Endothelial cell of umbilical vein (primary cell): ENCODE measurements at regions not wholly inside any gene's neighbourhood (a gene's known extent, or its start where the extent isn't known, plus 50 kb on each side); places are given as distances from the start of the nearest gene placed in this dataset.

ENCODE experiments used
- BruUV-seq: library from RNA; stranded (reverse); fragments of 400-500 nt; replicated peaks from 2 replicates; lab custom pipeline; 2021; lab: Mats Ljungman, UMichigan
- CTCF ChIA-PET: fragments of 300-600, 350-600 bp; sonication (Branson Sonifier 250); formaldehyde crosslinking; loops from one replicate; lab custom pipeline; 2021; ENCODE audit warnings: antibody characterized with exemption, inconsistent platforms; lab: Charles Lee
- POLR2A ChIA-PET: fragments of 300-600, 350-600 bp; sonication (Branson Sonifier 250); formaldehyde crosslinking; loops from one replicate; lab custom pipeline; 2021; ENCODE audit warnings: antibody characterized with exemption, inconsistent platforms; lab: Charles Lee
- DNase-seq: peaks from one replicate; pipeline ENCODE4 v3.0.0-alpha.2; 2011; ENCODE audit warnings: low read depth, low spot score
- FAIRE-seq: peaks from 2 replicates; lab custom pipeline; 2011; peaks lifted over from hg19 to GRCh38; lab: Jason Lieb, UNC
- H2AFZ ChIP-seq: 2 replicates; pipeline ENCODE4 v1.6.0; 2012; ENCODE audit warnings: low read depth, low read length, control low read depth, inconsistent platforms
- H3K27ac ChIP-seq: 2 replicates; pipeline ENCODE4 v1.5.1; 2011; ENCODE audit warnings: low read depth, mild to moderate bottlenecking, control low read depth, low read length, moderate library complexity; ENCODE audit not compliant: insufficient read depth
- H3K27me3 ChIP-seq, 2 experiments: 2 replicates each; pipeline versions ENCODE4 v1.6.0 to v1.6.1; 2011; ENCODE audit warnings: low read length in 2 of 2, mixed read lengths in 1 of 2; ENCODE audit not compliant: control insufficient read depth in 2 of 2, insufficient read depth in 2 of 2
- H3K36me3 ChIP-seq, 2 experiments: 2 replicates in 1 of 2; 3 replicates in 1 of 2; pipeline ENCODE4 v1.5.1; 2011; ENCODE audit warnings: low read length in 2 of 2, mild to moderate bottlenecking in 1 of 2, moderate library complexity in 1 of 2; ENCODE audit not compliant: control insufficient read depth in 2 of 2, insufficient read depth in 2 of 2; ENCODE audit errors: extremely low read depth in 1 of 2
- H3K4me1 ChIP-seq: 3 replicates; pipeline ENCODE4 v1.5.1; 2011; ENCODE audit warnings: mild to moderate bottlenecking, low read length; ENCODE audit not compliant: control insufficient read depth, insufficient read depth; ENCODE audit errors: extremely low read depth
- H3K4me2 ChIP-seq: 2 replicates; pipeline ENCODE4 v1.6.1; 2011; ENCODE audit warnings: low read length, control low read depth, mixed read lengths; ENCODE audit not compliant: insufficient read depth
- H3K4me3 ChIP-seq, 3 experiments: fragments of 200-600 bp in 1 of 3; sonication (generic), shearing (Covaris generic) in 1 of 3; replicated peaks in 1 of 3; 2 replicates each; pipeline ENCODE4 v1.5.1; 2011 to 2016; ENCODE audit warnings: control low read depth in 3 of 3, low read length in 3 of 3, mild to moderate bottlenecking in 2 of 3, inconsistent platforms in 1 of 3, low read depth in 1 of 3, moderate library complexity in 1 of 3; ENCODE audit not compliant: insufficient read depth in 1 of 3
- H3K79me2 ChIP-seq: 2 replicates; pipeline ENCODE4 v1.6.0; 2012; ENCODE audit warnings: low read length, inconsistent platforms; ENCODE audit not compliant: control insufficient read depth, insufficient read depth
- H3K9ac ChIP-seq: replicated peaks from 2 replicates; pipeline ENCODE3; 2011; ENCODE audit warnings: low read length, control low read depth; ENCODE audit not compliant: insufficient read depth; ENCODE audit errors: extremely low read depth
- H3K9me1 ChIP-seq: replicated peaks from 3 replicates; pipeline ENCODE4 v1.6.0; 2011; ENCODE audit warnings: mild to moderate bottlenecking, low read length; ENCODE audit not compliant: control insufficient read depth, insufficient read depth; ENCODE audit errors: extremely low read depth
- H3K9me3 ChIP-seq: replicated peaks from 2 replicates; pipeline ENCODE4 v1.5.1; 2012; ENCODE audit warnings: low read length, inconsistent platforms; ENCODE audit not compliant: control insufficient read depth, insufficient read depth
- H4K20me1 ChIP-seq: replicated peaks from 2 replicates; pipeline ENCODE3; 2011; ENCODE audit warnings: mild to moderate bottlenecking, low read length; ENCODE audit not compliant: control insufficient read depth, insufficient read depth; ENCODE audit errors: extremely low read depth
- CTCF ChIP-seq, 2 donors: IDR thresholded peaks; 1 replicate in 1 of 2; 2 replicates in 1 of 2; pipeline ENCODE4 v1.5.1; 2011; ENCODE audit warnings: low read length in 2 of 2, mild to moderate bottlenecking in 2 of 2, moderate library complexity in 2 of 2, control low read depth in 1 of 2, inconsistent platforms in 1 of 2, low read depth in 1 of 2; ENCODE audit not compliant: insufficient read depth in 1 of 2; ENCODE audit errors: extremely low read depth in 1 of 2
- EZH2 ChIP-seq: IDR thresholded peaks from 2 replicates; pipeline ENCODE4 v1.6.1; 2012; ENCODE audit warnings: borderline replicate concordance, low read depth, mild to moderate bottlenecking, moderate library complexity, low read length, inconsistent platforms; ENCODE audit not compliant: severe bottlenecking
- FOS ChIP-seq: IDR thresholded peaks from 2 replicates; pipeline ENCODE4 v1.6.1; 2011; ENCODE audit warnings: mild to moderate bottlenecking, low read length, moderate library complexity, borderline replicate concordance; ENCODE audit not compliant: insufficient read depth
- GATA2 ChIP-seq: IDR thresholded peaks from 2 replicates; pipeline ENCODE4 v1.7.0; 2011; ENCODE audit warnings: low read depth, mild to moderate bottlenecking, moderate library complexity, mixed read lengths, low read length; ENCODE audit not compliant: insufficient read length, insufficient read depth
- JUN ChIP-seq: IDR thresholded peaks from 2 replicates; pipeline ENCODE4 v1.6.1; 2011; ENCODE audit warnings: borderline replicate concordance, low read depth; ENCODE audit not compliant: insufficient read length, insufficient read depth
- MAX ChIP-seq: IDR thresholded peaks from 2 replicates; pipeline ENCODE4 v1.6.1; 2011; ENCODE audit not compliant: insufficient read depth, insufficient read length
- MYC ChIP-seq: IDR thresholded peaks from one replicate; pipeline ENCODE4 v1.6.1; 2011; ENCODE audit warnings: mild to moderate bottlenecking, low read depth, low read length
- POLR2A ChIP-seq: IDR thresholded peaks from 2 replicates; pipeline ENCODE4 v1.6.1; 2012; ENCODE audit warnings: low read depth, mild to moderate bottlenecking, control low read depth, low read length
- POLR2AphosphoS5 ChIP-seq: IDR thresholded peaks from 2 replicates; pipeline ENCODE4 v1.6.1; 2012; ENCODE audit warnings: low read depth, mild to moderate bottlenecking, control low read depth, low read length, moderate library complexity; ENCODE audit not compliant: insufficient read depth
- dilution Hi-C: fragments of 300-500 bp; cut with MboI; formaldehyde crosslinking; loops from one replicate; pipeline ENCODE4 v1.15.0; 2019; ENCODE audit warnings: low sequenced_read_pairs; ENCODE audit not compliant: extremely low pct_ligation_motif_present
- intact Hi-C: fragments of 100-400 bp; cut with micrococcal nuclease; formaldehyde crosslinking; loops from one replicate; pipeline ENCODE4 v1.10.0; 2022

GRCh38 chr1:118588566-118588965 lies 399.6 kb downstream of the TBX15 start:
- POLR2A ChIA-PET: no interaction called here
- DNase-seq (no peak), FAIRE-seq (no peak)
- Histone ChIP-seq H3K4me1 (no peaks in the 10 kb centered on the region), H3K4me2 (no peak overlapping the region), H3K9me3 (no peaks in the 10 kb centered on the region), H3K27ac (no peak overlapping the region), H3K4me3 (no peak overlapping the region), H3K9ac (no peak overlapping the region), H3K27me3 (no peaks in the 10 kb centered on the region), H3K79me2 (no peaks in the 10 kb centered on the region), H2AFZ (no peak overlapping the region), H3K36me3 (no peaks in the 10 kb centered on the region), H4K20me1 (no peaks in the 10 kb centered on the region), H3K9me1 (no peaks in the 10 kb centered on the region)
- intact Hi-C loops (no loop called here), dilution Hi-C loops (no loop called here)
- no TSS peak for BruUV-seq
- CTCF ChIA-PET: no interaction called here
- TF ChIP-seq POLR2AphosphoS5: no peak
- TF ChIP-seq JUN: no peak
- TF ChIP-seq MYC: no peak
- no peak for TF ChIP-seq CTCF (IDR thresholded peaks at IDR 0.05; ENCODE audit: extremely low read depth in 1 of 2, insufficient read depth in 1 of 2, low read depth in 1 of 2, low read length in 2 of 2)
- no peak for TF ChIP-seq EZH2

DNA sequence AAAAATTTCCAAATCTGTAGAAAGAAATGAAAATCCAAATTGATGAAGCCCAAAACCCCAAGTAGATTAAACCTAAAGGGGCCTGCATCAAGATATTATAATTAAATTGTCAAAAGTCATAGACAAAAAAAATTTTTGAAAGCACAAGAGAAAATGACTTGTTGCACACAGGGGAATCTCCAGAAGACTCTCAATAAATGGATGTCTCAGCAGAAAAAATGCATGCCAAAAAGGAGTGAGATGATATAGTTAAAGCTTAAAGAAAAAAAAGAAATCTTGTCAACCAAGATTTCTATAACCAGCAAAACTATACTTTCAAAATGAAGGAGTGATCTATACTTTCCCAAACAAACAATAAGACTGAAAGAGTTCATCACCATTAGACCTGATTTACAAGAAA lies 393.2 kb upstream of the SPAG17 start:
- Histone ChIP-seq H3K79me2 (no peaks in the 10 kb centered on the region), H3K9ac (no peak overlapping the region), H3K4me2 (no peak overlapping the region), H3K27me3 (no peaks in the 10 kb centered on the region), H3K4me3 (no peak overlapping the region), H3K9me3 (peaks cover 5% of the 10 kb centered on the region), H2AFZ (no peak overlapping the region), H3K9me1 (no peaks in the 10 kb centered on the region), H3K4me1 (no peaks in the 10 kb centered on the region), H3K36me3 (no peaks in the 10 kb centered on the region), H4K20me1 (no peaks in the 10 kb centered on the region), H3K27ac (no peak overlapping the region)
- ChIA-PET CTCF (no interaction called here), POLR2A (no interaction called here)
- FAIRE-seq (no peak), DNase-seq (no peak)
- BruUV-seq: no TSS peak
- TF ChIP-seq MYC (no peak), POLR2AphosphoS5 (no peak), EZH2 (no peak), GATA2 (no peak), FOS (no peak), MAX (no peak), JUN (no peak), CTCF (IDR thresholded peaks at IDR 0.05; ENCODE audit: extremely low read depth in 1 of 2, insufficient read depth in 1 of 2, low read depth in 1 of 2, low read length in 2 of 2) (no peak), POLR2A (no peak)
- intact Hi-C loops: no loop called here
- dilution Hi-C loops: no loop called here
